SK-N-SH treated with all-trans-retinoic acid at 6 μM for 48 hours (cell line): ENCODE measurements at regions not wholly inside any gene's neighbourhood (a gene's known extent, or its start where the extent isn't known, plus 50 kb on each side); places are given as distances from the start of the nearest gene placed in this dataset.

ENCODE experiments used
- ARNTL ChIP-seq: fragments of 450-650 bp; formaldehyde crosslinking; IDR thresholded peaks from 2 replicates; pipeline ENCODE4 v1.5.0; 2020; ENCODE audit warnings: low read depth, mild to moderate bottlenecking, moderate library complexity, borderline replicate concordance
- ESRRG ChIP-seq: fragments of 250-450 bp; sonication (Bioruptor Pico); IDR thresholded peaks from 2 replicates; pipeline ENCODE4 v1.6.1; 2021; ENCODE audit warnings: mild to moderate bottlenecking
- GLIS3 ChIP-seq: fragments of 250-450 bp; sonication (Bioruptor Pico); IDR thresholded peaks from 2 replicates; pipeline ENCODE4 v1.5.0; 2020; ENCODE audit warnings: mild to moderate bottlenecking, moderate library complexity
- ISL1 ChIP-seq: fragments of 250-450 bp; sonication (Bioruptor Pico); IDR thresholded peaks from 2 replicates; pipeline ENCODE4 v2.1.2; 2022; ENCODE audit warnings: mild to moderate bottlenecking, moderate library complexity
- POU6F1 ChIP-seq: fragments of 250-450 bp; sonication (Bioruptor Pico); IDR thresholded peaks from 2 replicates; pipeline ENCODE4 v1.8.0; 2021; ENCODE audit warnings: low read depth, mild to moderate bottlenecking, moderate library complexity, borderline replicate concordance

GRCh38 chr1:82453511-82454185 is 652.9 kb downstream of the ADGRL2 start:
- no peak for TF ChIP-seq ISL1 (CRISPR knock-in tag)
- TF ChIP-seq POU6F1 (CRISPR knock-in tag) = no peak
- no peak for TF ChIP-seq ESRRG
- TF ChIP-seq GLIS3 (CRISPR knock-in tag) = no peak
- TF ChIP-seq ARNTL (CRISPR knock-in tag) = no peak
